Motor neuron (in vitro differentiated cells): ENCODE measurements at regions not wholly inside any gene's neighbourhood (a gene's known extent, or its start where the extent isn't known, plus 50 kb on each side); places are given as distances from the start of the nearest gene placed in this dataset.

Source experiments
- ATAC-seq, 8 experiments: fragments of 200-7000 bp; cut with Tn5 transposase; replicated peaks in 6 of 8; 2 replicates each; pipeline ENCODE4 v1.8.0; 2021; ENCODE audit warnings: mild to moderate bottlenecking in 8 of 8, moderate library complexity in 8 of 8
- H3K27ac ChIP-seq, 2 donors: fragments of 250-450 bp; sonication (Bioruptor Pico); 2 replicates each; pipeline ENCODE4 v1.9.0; 2021; ENCODE audit warnings: antibody characterized with exemption in 2 of 2, mild to moderate bottlenecking in 2 of 2, moderate library complexity in 1 of 2
- H3K4me1 ChIP-seq, 2 donors: fragments of 250-450 bp; sonication (Bioruptor Pico); replicated peaks in 1 of 2; 2 replicates each; pipeline ENCODE4 v1.6.1; 2021; ENCODE audit warnings: antibody characterized with exemption in 2 of 2, mild to moderate bottlenecking in 2 of 2, moderate library complexity in 1 of 2
- H3K4me3 ChIP-seq, 5 donors: fragments of 250-450 bp; sonication (Bioruptor Pico); 2 replicates each; pipeline ENCODE4 v1.9.0; 2021; ENCODE audit warnings: antibody characterized with exemption in 5 of 5, mild to moderate bottlenecking in 5 of 5, moderate library complexity in 4 of 5
- WGBS, 10 experiments: fragments of 450-650 bp; shearing (Covaris generic); methylation state at CpG; one replicate each; pipeline ENCODE4 v1.0.0; 2022; 5-methylcytosine and 5-hydroxymethylcytosine counted together
- in situ Hi-C, 9 experiments: fragments of 400-800 bp; cut with MboI; loops; one replicate each; pipeline ENCODE4 v1.15.0; 2021; ENCODE audit warnings: low sequenced_read_pairs in 9 of 9, low pct_unique_long_range_greater_than_20kb in 2 of 9; ENCODE audit not compliant: unreplicated experiment in 9 of 9

- H3K4me1 ChIP-seq: peaks cover 2 to 18% of the 10 kb centered on the region in 2 donors
- ATAC-seq: no peak
- no peak overlapping the region for H3K27ac ChIP-seq
- in situ Hi-C loops: no loop called here
- 45 to 89% (median 60%) methylated on average over 1 to 5 of the region's 16 CpGs; no CpG with 5 or more reads in 4 of the 10 experiments for WGBS, 10 experiments
- no peak overlapping the region for H3K4me3 ChIP-seq
Measured at GRCh38 chr7:1318051-1318450, 85.4 kb downstream of the UNCX start.

- in situ Hi-C loops: no loop called here
Measured at GRCh38 chr7:1318661-1319060, 86.0 kb downstream of the UNCX start.

DNA sequence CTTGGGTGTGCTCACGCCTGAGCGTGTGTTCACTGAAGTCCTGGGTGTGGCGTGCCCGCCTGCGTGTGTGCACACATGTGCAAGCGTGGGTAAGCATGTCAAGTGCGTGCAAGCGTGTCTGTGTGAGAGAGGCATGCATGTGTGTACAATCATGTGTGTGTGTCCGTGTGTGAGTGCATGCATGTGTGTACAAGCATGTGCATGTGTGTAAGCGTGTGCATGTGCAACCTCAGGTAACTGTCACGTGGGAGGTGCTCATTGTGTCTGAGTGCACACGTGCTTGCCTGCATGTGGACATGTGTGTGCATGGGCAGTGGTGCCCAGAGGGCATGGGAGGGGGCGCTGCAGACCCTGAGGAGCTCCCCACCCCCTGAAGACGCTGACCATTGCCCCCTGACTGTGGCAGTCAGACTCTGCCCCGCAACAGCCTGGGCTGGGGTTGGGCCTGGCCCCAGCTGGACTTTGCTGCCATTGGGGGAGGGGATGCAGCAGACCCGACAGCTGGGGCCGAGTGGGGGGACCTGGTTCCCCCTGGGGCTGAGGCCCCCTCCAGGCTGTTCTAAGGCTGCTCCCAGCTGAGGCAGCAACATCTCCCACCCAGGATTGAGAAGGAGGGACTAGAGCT, 88.1 kb downstream of the UNCX start:
- Histone ChIP-seq H3K4me3 (no peak overlapping the region), H3K27ac (no peak overlapping the region), H3K4me1 (peaks cover 9 to 18% of the 10 kb centered on the region in 2 donors)
- in situ Hi-C loops: no loop called here
- 40 to 90% (median 58%) methylated on average over 1 to 9 of the region's 17 CpGs; no CpG with 5 or more reads in 6 of the 10 experiments for WGBS, 10 experiments
- no peak for ATAC-seq

More at GRCh38 chr7:1318661-1319060, 86.0 kb downstream of the UNCX start:
- Histone ChIP-seq H3K27ac (no peak overlapping the region), H3K4me1 (peaks cover 8 to 23% of the 10 kb centered on the region in 2 donors), H3K4me3 (no peak overlapping the region)
- WGBS, 10 experiments: 40 to 88% (median 54%) methylated on average over 2 to 6 of the region's 18 CpGs; no CpG with 5 or more reads in 6 of the 10 experiments
- no peak for ATAC-seq

DNA sequence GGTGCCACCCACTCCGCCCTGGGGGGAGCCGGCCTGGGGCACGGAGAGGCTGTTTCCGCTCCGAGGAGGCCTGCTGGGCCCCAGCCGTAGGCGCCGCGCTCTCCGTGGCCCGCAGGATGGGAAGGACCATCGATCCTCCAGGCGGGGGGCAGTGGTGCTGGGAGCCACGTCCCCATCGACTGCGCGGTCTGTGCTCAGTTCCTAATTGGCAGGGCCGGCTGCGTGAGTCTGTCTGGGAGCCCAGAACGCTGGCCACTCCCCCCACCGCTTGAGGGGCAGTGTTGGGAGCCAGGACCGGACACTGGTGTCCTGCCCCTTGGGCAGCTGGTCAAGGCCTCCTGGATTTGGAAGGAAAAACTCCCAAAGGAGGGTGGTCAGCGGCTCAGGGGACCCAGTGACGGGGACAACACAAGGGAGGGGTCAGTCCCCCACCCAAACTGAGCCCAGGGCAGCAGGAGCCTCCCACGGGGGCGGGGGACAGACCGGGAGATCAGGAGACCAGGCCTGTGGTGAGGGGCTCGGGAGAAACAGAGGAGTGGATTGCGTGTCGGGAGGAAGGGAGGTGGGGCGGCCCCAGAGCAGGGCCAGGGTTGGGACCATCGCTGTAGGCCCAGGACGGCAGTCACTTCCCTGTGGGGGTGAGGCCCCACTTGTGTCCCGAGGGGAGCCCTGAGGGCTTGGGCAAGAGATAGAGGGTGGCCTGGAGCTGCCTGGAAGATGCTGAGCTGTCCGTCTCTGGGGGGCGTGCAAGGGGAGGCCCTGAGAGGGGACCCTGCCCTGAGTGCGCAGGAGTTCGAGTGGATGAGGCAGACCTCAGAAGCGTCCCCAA, 89.0 kb downstream of the UNCX start:
- peak overlapping the region in 1 of 2 donors; percentile 42 for H3K27ac ChIP-seq
- in situ Hi-C loops: no loop called here
- peak in 3 of 8 experiments; percentile 4 to 6 (median 5) for ATAC-seq
- 70 to 83% methylated on average over 1 to 2 of the region's 39 CpGs; no CpG with 5 or more reads in 8 of the 10 experiments for WGBS, 10 experiments
- no peak overlapping the region for H3K4me3 ChIP-seq
- H3K4me1 ChIP-seq: peaks cover 9 to 18% of the 10 kb centered on the region in 2 donors

DNA sequence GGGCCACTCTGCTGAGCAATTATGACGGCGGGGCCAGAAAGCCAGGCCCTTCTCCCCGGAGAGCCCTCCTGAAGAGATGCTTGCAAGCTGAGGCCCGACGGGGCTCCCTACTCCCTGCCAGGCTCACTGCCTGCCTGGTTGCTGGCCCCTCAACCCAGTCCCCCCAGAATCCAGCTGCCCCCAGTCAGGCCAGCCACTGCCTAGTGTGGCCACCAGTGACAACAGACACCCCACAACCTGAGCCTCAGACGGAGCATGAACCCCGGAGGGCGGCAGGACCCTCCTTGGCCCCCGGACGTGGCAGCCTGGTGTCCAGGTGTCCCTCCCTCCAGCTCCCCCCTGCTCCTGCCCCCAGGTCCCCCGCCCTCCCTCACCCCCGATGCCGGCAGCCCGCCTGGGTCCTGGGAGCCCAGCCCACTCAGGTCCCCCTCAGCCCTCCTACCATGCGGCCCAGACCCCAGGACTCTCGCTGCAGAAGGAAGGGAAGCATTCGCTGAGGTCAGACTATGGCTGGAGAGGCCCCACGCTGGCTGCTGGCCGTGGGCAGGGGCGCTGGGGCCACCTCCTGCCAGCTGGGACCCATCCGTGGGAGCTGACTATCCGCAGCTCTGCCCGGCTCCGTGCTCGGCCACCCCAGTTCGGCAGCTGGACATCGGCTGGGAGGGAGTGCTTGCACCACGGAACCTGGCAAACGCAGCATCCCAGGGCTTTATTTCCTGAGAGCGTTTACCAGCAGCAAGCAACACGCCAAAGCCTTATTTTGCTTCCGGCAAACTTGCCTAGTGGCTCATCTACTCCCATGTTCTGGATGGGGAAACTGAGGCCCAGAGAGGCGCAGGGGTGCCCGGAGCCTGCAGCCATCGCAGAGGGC, 89.8 kb downstream of the UNCX start:
- in situ Hi-C loops: no loop called here
- Histone ChIP-seq H3K4me3 (no peak overlapping the region), H3K27ac (peak overlapping the region in 1 of 2 donors; percentile 11), H3K4me1 (peaks cover 9 to 18% of the 10 kb centered on the region in 2 donors)
- peak in 6 of 8 experiments; percentile 1 to 25 (median 2) for ATAC-seq
- WGBS, 10 experiments: 0 to 83% (median 40%) methylated on average over 1 to 2 of the region's 35 CpGs; no CpG with 5 or more reads in 7 of the 10 experiments

GRCh38 chr7:1323178-1324027, 90.7 kb downstream of the UNCX start:
- peaks cover 9 to 18% of the 10 kb centered on the region in 2 donors for H3K4me1 ChIP-seq
- H3K4me3 ChIP-seq: no peak overlapping the region
- H3K27ac ChIP-seq: peak overlapping the region in 1 of 2 donors; percentile 70
- in situ Hi-C loops: no loop called here
- WGBS, 10 experiments: 0 to 100% (median 12%) methylated on average over 1 to 21 of the region's 63 CpGs; no CpG with 5 or more reads in 4 of the 10 experiments
- ATAC-seq: peak; percentile 38 to 86 (median 80)

GRCh38 chr7:1324028-1324900, 91.6 kb downstream of the UNCX start:
- Histone ChIP-seq H3K4me3 (no peak overlapping the region), H3K4me1 (peaks cover 9 to 18% of the 10 kb centered on the region in 2 donors), H3K27ac (peak overlapping the region in 1 of 2 donors; percentile 70)
- ATAC-seq: no peak
- WGBS, 10 experiments: 69 to 95% (median 81%) methylated on average over 5 to 11 of the region's 30 CpGs; no CpG with 5 or more reads in 7 of the 10 experiments
- in situ Hi-C loops: no loop called here

DNA sequence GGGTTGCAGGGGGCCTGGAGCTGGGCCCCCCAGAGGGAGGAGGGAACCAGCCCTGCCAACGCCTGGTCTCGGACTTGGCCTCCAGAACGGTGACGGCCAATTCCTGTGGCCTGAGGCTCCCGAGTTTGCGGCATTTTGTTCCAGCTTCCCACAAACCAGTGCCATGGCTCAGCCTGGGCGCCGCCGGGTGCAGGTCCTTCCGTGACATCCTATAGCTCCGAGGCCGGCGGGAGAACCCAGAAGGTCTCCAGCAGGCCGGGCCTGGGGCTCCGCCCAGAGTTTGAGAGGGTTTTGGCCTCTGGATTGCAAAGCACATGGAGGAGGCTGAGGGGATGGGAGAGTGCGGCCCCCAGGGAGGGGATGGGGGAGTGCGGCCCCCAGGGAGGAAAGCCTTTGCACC, 92.6 kb downstream of the UNCX start:
- in situ Hi-C loops: no loop called here
- no peak for ATAC-seq
- no CpG with 5 or more reads among the region's 17 CpGs for WGBS, 10 experiments

GRCh38 chr7:1325646-1326510, 93.2 kb downstream of the UNCX start:
- peaks cover 9 to 16% of the 10 kb centered on the region in 2 donors for H3K4me1 ChIP-seq
- ATAC-seq: no peak
- in situ Hi-C loops: no loop called here
- no peak overlapping the region for H3K27ac ChIP-seq
- no peak overlapping the region for H3K4me3 ChIP-seq
- WGBS, 10 experiments: 40 to 93% (median 80%) methylated on average over 1 to 3 of the region's 33 CpGs; no CpG with 5 or more reads in 6 of the 10 experiments

More for the DNA sequence above, 92.6 kb downstream of the UNCX start:
- no peak overlapping the region for H3K4me3 ChIP-seq
- H3K27ac ChIP-seq: no peak overlapping the region
- peaks cover 9 to 18% of the 10 kb centered on the region in 2 donors for H3K4me1 ChIP-seq

DNA sequence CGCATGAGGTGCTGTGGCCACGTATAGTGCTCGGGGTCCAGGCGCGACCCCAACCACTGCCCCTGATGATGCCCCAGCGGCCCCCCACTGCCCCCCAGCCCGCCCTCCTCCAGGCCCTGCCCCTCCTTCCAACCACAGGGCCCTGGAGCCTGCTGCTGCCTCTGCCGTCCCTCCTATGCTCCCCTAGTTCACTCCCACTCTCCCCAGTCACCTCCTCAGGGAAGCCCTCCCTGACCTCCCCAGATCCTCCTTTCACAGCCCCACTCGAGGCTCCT, 93.8 kb downstream of the UNCX start:
- ATAC-seq: no peak
- WGBS, 10 experiments: 60 to 83% methylated on average over 1 of the region's 9 CpGs; no CpG with 5 or more reads in 8 of the 10 experiments
- Histone ChIP-seq H3K27ac (no peak overlapping the region), H3K4me1 (peaks cover 9 to 11% of the 10 kb centered on the region in 2 donors), H3K4me3 (no peak overlapping the region)
- in situ Hi-C loops: no loop called here

- 0 to 100% (median 91%) methylated on average over 1 to 8 of the region's 13 CpGs; no CpG with 5 or more reads in 5 of the 10 experiments for WGBS, 10 experiments
- no peak overlapping the region for H3K27ac ChIP-seq
- no peaks in the 10 kb centered on the region for H3K4me1 ChIP-seq
- H3K4me3 ChIP-seq: no peak overlapping the region
- ATAC-seq: no peak
- in situ Hi-C loops: no loop called here
Measured at GRCh38 chr7:1329261-1329660, 96.6 kb downstream of the UNCX start.
